ENCODE measurements at regions not wholly inside any gene's neighbourhood (a gene's known extent, or its start where the extent isn't known, plus 50 kb on each side); places are given as distances from the start of the nearest gene placed in this dataset.
"Not testable (repeated sequence)": the region's sequence is repeated elsewhere in the genome, so short reads cannot be mapped to it uniquely, and the experiment has no call there.

GRCh38 chr7:97409346-97409745, 291.8 kb downstream of the SDHAF3 start:
- H3K27ac ChIP-seq (ENCODE audit: low read depth in 2 of 2, low read length in 2 of 2) = no peak overlapping the region
- no peak overlapping the region for H3K9ac ChIP-seq (ENCODE audit: low read depth in 1 of 2, low read length in 2 of 2)
- peaks cover 0 to 2% of the 10 kb centered on the region in 2 donors for H3K27me3 ChIP-seq (ENCODE audit: control insufficient read depth in 2 of 2, insufficient read depth in 2 of 2, low read length in 2 of 2)
- no peaks in the 10 kb centered on the region for H3K9me3 ChIP-seq (ENCODE audit: control insufficient read depth in 2 of 2, low read length in 2 of 2)
- no peaks in the 10 kb centered on the region for H3K36me3 ChIP-seq (ENCODE audit: control insufficient read depth in 2 of 2, insufficient read depth in 2 of 2, low read length in 2 of 2)
- no peak overlapping the region for H3K4me3 ChIP-seq (ENCODE audit: low read length in 2 of 2)
- H3K4me1 ChIP-seq (ENCODE audit: control insufficient read depth in 2 of 2, insufficient read depth in 2 of 2, low read length in 2 of 2) = no peaks in the 10 kb centered on the region

GRCh38 chr7:97418312-97418711, 300.8 kb downstream of the SDHAF3 start:
- Histone ChIP-seq H3K27me3 (ENCODE audit: control insufficient read depth in 2 of 2, insufficient read depth in 2 of 2, low read length in 2 of 2) (no peaks in the 10 kb centered on the region), H3K9me3 (ENCODE audit: control insufficient read depth in 2 of 2, low read length in 2 of 2) (no peaks in the 10 kb centered on the region), H3K27ac (ENCODE audit: low read depth in 2 of 2, low read length in 2 of 2) (no peak overlapping the region), H3K4me3 (ENCODE audit: low read length in 2 of 2) (no peak overlapping the region), H3K4me1 (ENCODE audit: control insufficient read depth in 2 of 2, insufficient read depth in 2 of 2, low read length in 2 of 2) (no peaks in the 10 kb centered on the region), H3K36me3 (ENCODE audit: control insufficient read depth in 2 of 2, insufficient read depth in 2 of 2, low read length in 2 of 2) (no peaks in the 10 kb centered on the region), H3K9ac (ENCODE audit: low read depth in 1 of 2, low read length in 2 of 2) (no peak overlapping the region)

GRCh38 chr7:97419898-97420297, 302.4 kb downstream of the SDHAF3 start:
- H3K27ac ChIP-seq (ENCODE audit: low read depth in 2 of 2, low read length in 2 of 2) = no peak overlapping the region
- no peaks in the 10 kb centered on the region for H3K4me1 ChIP-seq (ENCODE audit: control insufficient read depth in 2 of 2, insufficient read depth in 2 of 2, low read length in 2 of 2)
- no peaks in the 10 kb centered on the region for H3K27me3 ChIP-seq (ENCODE audit: control insufficient read depth in 2 of 2, insufficient read depth in 2 of 2, low read length in 2 of 2)

GRCh38 chr7:97421307-97421930, 303.9 kb downstream of the SDHAF3 start:
- Histone ChIP-seq H3K4me1 (ENCODE audit: control insufficient read depth in 2 of 2, insufficient read depth in 2 of 2, low read length in 2 of 2) (no peaks in the 10 kb centered on the region), H3K36me3 (ENCODE audit: control insufficient read depth in 2 of 2, insufficient read depth in 2 of 2, low read length in 2 of 2) (no peaks in the 10 kb centered on the region), H3K9me3 (ENCODE audit: control insufficient read depth in 2 of 2, low read length in 2 of 2) (no peaks in the 10 kb centered on the region), H3K27me3 (ENCODE audit: control insufficient read depth in 2 of 2, insufficient read depth in 2 of 2, low read length in 2 of 2) (no peaks in the 10 kb centered on the region), H3K9ac (ENCODE audit: low read depth in 1 of 2, low read length in 2 of 2) (no peak overlapping the region), H3K27ac (ENCODE audit: low read depth in 2 of 2, low read length in 2 of 2) (no peak overlapping the region), H3K4me3 (ENCODE audit: low read length in 2 of 2) (no peak overlapping the region)

More at GRCh38 chr7:97419898-97420297, 302.4 kb downstream of the SDHAF3 start:
- Histone ChIP-seq H3K4me3 (ENCODE audit: low read length in 2 of 2) (no peak overlapping the region), H3K9me3 (ENCODE audit: control insufficient read depth in 2 of 2, low read length in 2 of 2) (no peaks in the 10 kb centered on the region), H3K36me3 (ENCODE audit: control insufficient read depth in 2 of 2, insufficient read depth in 2 of 2, low read length in 2 of 2) (no peaks in the 10 kb centered on the region), H3K9ac (ENCODE audit: low read depth in 1 of 2, low read length in 2 of 2) (no peak overlapping the region)

- H3K4me1 ChIP-seq (ENCODE audit: control insufficient read depth in 2 of 2, insufficient read depth in 2 of 2, low read length in 2 of 2) = no peaks in the 10 kb centered on the region
- H3K36me3 ChIP-seq (ENCODE audit: control insufficient read depth in 2 of 2, insufficient read depth in 2 of 2, low read length in 2 of 2) = no peaks in the 10 kb centered on the region
- H3K9ac ChIP-seq (ENCODE audit: low read depth in 1 of 2, low read length in 2 of 2) = no peak overlapping the region
- H3K9me3 ChIP-seq (ENCODE audit: control insufficient read depth in 2 of 2, low read length in 2 of 2) = no peaks in the 10 kb centered on the region
- H3K27ac ChIP-seq (ENCODE audit: low read depth in 2 of 2, low read length in 2 of 2) = no peak overlapping the region
- H3K27me3 ChIP-seq (ENCODE audit: control insufficient read depth in 2 of 2, insufficient read depth in 2 of 2, low read length in 2 of 2) = no peaks in the 10 kb centered on the region
- no peak overlapping the region for H3K4me3 ChIP-seq (ENCODE audit: low read length in 2 of 2)
Measured at GRCh38 chr7:97422046-97422445, 304.5 kb downstream of the SDHAF3 start.

- H3K36me3 ChIP-seq (ENCODE audit: control insufficient read depth in 2 of 2, insufficient read depth in 2 of 2, low read length in 2 of 2) = no peaks in the 10 kb centered on the region
- H3K4me3 ChIP-seq (ENCODE audit: low read length in 2 of 2) = no peak overlapping the region
- no peaks in the 10 kb centered on the region for H3K27me3 ChIP-seq (ENCODE audit: control insufficient read depth in 2 of 2, insufficient read depth in 2 of 2, low read length in 2 of 2)
- no peaks in the 10 kb centered on the region for H3K9me3 ChIP-seq (ENCODE audit: control insufficient read depth in 2 of 2, low read length in 2 of 2)
- H3K4me1 ChIP-seq (ENCODE audit: control insufficient read depth in 2 of 2, insufficient read depth in 2 of 2, low read length in 2 of 2) = no peaks in the 10 kb centered on the region
- no peak overlapping the region for H3K27ac ChIP-seq (ENCODE audit: low read depth in 2 of 2, low read length in 2 of 2)
- H3K9ac ChIP-seq (ENCODE audit: low read depth in 1 of 2, low read length in 2 of 2) = no peak overlapping the region
Measured at GRCh38 chr7:97430006-97430405, 301.9 kb upstream of the TAC1 start.

- Histone ChIP-seq H3K36me3 (ENCODE audit: control insufficient read depth in 2 of 2, insufficient read depth in 2 of 2, low read length in 2 of 2) (no peaks in the 10 kb centered on the region), H3K9me3 (ENCODE audit: control insufficient read depth in 2 of 2, low read length in 2 of 2) (peaks cover 6 to 10% of the 10 kb centered on the region in 2 donors), H3K4me1 (ENCODE audit: control insufficient read depth in 2 of 2, insufficient read depth in 2 of 2, low read length in 2 of 2) (no peaks in the 10 kb centered on the region), H3K27me3 (ENCODE audit: control insufficient read depth in 2 of 2, insufficient read depth in 2 of 2, low read length in 2 of 2) (peaks cover 0 to 2% of the 10 kb centered on the region in 2 donors), H3K9ac (ENCODE audit: low read depth in 1 of 2, low read length in 2 of 2) (no peak overlapping the region), H3K4me3 (ENCODE audit: low read length in 2 of 2) (no peak overlapping the region), H3K27ac (ENCODE audit: low read depth in 2 of 2, low read length in 2 of 2) (no peak overlapping the region)
Measured at GRCh38 chr7:97439637-97440214, 292.2 kb upstream of the TAC1 start.

GRCh38 chr7:97446361-97446760, 285.5 kb upstream of the TAC1 start:
- no peaks in the 10 kb centered on the region for H3K27me3 ChIP-seq (ENCODE audit: control insufficient read depth in 2 of 2, insufficient read depth in 2 of 2, low read length in 2 of 2)
- H3K4me1 ChIP-seq (ENCODE audit: control insufficient read depth in 2 of 2, insufficient read depth in 2 of 2, low read length in 2 of 2) = no peaks in the 10 kb centered on the region
- no peaks in the 10 kb centered on the region for H3K36me3 ChIP-seq (ENCODE audit: control insufficient read depth in 2 of 2, insufficient read depth in 2 of 2, low read length in 2 of 2)
- no peak overlapping the region for H3K27ac ChIP-seq (ENCODE audit: low read depth in 2 of 2, low read length in 2 of 2)
- no peaks in the 10 kb centered on the region for H3K9me3 ChIP-seq (ENCODE audit: control insufficient read depth in 2 of 2, low read length in 2 of 2)
- H3K4me3 ChIP-seq (ENCODE audit: low read length in 2 of 2) = no peak overlapping the region
- H3K9ac ChIP-seq (ENCODE audit: low read depth in 1 of 2, low read length in 2 of 2) = no peak overlapping the region

- not testable (repeated sequence) for H3K36me3 ChIP-seq (ENCODE audit: control insufficient read depth in 2 of 2, insufficient read depth in 2 of 2, low read length in 2 of 2); H3K27ac ChIP-seq (ENCODE audit: low read depth in 2 of 2, low read length in 2 of 2); H3K4me3 ChIP-seq (ENCODE audit: low read length in 2 of 2); H3K9me3 ChIP-seq (ENCODE audit: control insufficient read depth in 2 of 2, low read length in 2 of 2); H3K4me1 ChIP-seq (ENCODE audit: control insufficient read depth in 2 of 2, insufficient read depth in 2 of 2, low read length in 2 of 2); H3K9ac ChIP-seq (ENCODE audit: low read depth in 1 of 2, low read length in 2 of 2); H3K27me3 ChIP-seq (ENCODE audit: control insufficient read depth in 2 of 2, insufficient read depth in 2 of 2, low read length in 2 of 2)
Measured at GRCh38 chr7:97449448-97449847, 282.4 kb upstream of the TAC1 start.

- no peak overlapping the region for H3K9ac ChIP-seq (ENCODE audit: low read depth in 1 of 2, low read length in 2 of 2)
- H3K9me3 ChIP-seq (ENCODE audit: control insufficient read depth in 2 of 2, low read length in 2 of 2) = no peaks in the 10 kb centered on the region
- H3K4me3 ChIP-seq (ENCODE audit: low read length in 2 of 2) = no peak overlapping the region
- H3K4me1 ChIP-seq (ENCODE audit: control insufficient read depth in 2 of 2, insufficient read depth in 2 of 2, low read length in 2 of 2) = no peaks in the 10 kb centered on the region
- no peaks in the 10 kb centered on the region for H3K27me3 ChIP-seq (ENCODE audit: control insufficient read depth in 2 of 2, insufficient read depth in 2 of 2, low read length in 2 of 2)
- H3K27ac ChIP-seq (ENCODE audit: low read depth in 2 of 2, low read length in 2 of 2) = no peak overlapping the region
- H3K36me3 ChIP-seq (ENCODE audit: control insufficient read depth in 2 of 2, insufficient read depth in 2 of 2, low read length in 2 of 2) = no peaks in the 10 kb centered on the region
Measured at GRCh38 chr7:97450516-97450915, 281.4 kb upstream of the TAC1 start.

Measured in mucosa of rectum (tissue), 2 donors.